Fibroblast of lung (primary cell): ENCODE measurements at regions not wholly inside any gene's neighbourhood (a gene's known extent, or its start where the extent isn't known, plus 50 kb on each side); places are given as distances from the start of the nearest gene placed in this dataset.

ENCODE experiments used
- EZH2 ChIP-seq: IDR thresholded peaks from 2 replicates; pipeline ENCODE4 v1.5.1; 2012; ENCODE audit warnings: low read length, control low read depth, mild to moderate bottlenecking; ENCODE audit errors: missing control alignments
- TF ChIP-seq, protein P1 (sequence below), 2 donors: IDR thresholded peaks in 1 of 2; conservative IDR thresholded peaks in 1 of 2; 1 replicate in 1 of 2; 2 replicates in 1 of 2; pipeline ENCODE4 v1.5.1; 2011 to 2012; ENCODE audit warnings: low read length in 2 of 2, control low read depth in 1 of 2, inconsistent platforms in 1 of 2, low read depth in 1 of 2, mild to moderate bottlenecking in 1 of 2

DNA sequence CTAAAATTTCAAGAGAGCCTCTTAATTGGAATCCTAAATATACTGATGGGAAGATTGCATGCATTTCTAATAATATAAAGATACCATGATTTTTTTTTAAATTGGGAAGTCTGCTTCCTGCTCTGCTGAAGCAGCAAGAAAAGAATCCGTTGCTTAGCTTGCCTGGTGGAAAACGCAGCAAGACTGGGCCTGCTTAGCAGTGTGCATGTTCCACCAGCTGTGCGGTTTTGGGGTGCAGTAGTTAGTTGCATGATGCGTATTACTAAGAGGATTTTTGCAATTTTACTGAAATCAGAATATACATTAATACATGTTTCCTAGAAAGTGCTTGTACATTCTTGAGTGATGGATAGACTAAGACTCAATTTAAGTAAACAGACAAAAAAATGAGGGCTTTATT lies 319.9 kb downstream of the CMPK2 start:
- TF ChIP-seq, protein P1, sequence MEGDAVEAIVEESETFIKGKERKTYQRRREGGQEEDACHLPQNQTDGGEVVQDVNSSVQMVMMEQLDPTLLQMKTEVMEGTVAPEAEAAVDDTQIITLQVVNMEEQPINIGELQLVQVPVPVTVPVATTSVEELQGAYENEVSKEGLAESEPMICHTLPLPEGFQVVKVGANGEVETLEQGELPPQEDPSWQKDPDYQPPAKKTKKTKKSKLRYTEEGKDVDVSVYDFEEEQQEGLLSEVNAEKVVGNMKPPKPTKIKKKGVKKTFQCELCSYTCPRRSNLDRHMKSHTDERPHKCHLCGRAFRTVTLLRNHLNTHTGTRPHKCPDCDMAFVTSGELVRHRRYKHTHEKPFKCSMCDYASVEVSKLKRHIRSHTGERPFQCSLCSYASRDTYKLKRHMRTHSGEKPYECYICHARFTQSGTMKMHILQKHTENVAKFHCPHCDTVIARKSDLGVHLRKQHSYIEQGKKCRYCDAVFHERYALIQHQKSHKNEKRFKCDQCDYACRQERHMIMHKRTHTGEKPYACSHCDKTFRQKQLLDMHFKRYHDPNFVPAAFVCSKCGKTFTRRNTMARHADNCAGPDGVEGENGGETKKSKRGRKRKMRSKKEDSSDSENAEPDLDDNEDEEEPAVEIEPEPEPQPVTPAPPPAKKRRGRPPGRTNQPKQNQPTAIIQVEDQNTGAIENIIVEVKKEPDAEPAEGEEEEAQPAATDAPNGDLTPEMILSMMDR (conservative IDR thresholded peaks at IDR 0.05 in 1 of 2, IDR thresholded peaks at IDR 0.05 in 1 of 2; ENCODE audit: low read depth in 1 of 2, low read length in 2 of 2), result no peak
- no peak for TF ChIP-seq EZH2
